Brain microvascular endothelial cell (primary cell): ENCODE measurements at regions not wholly inside any gene's neighbourhood (a gene's known extent, or its start where the extent isn't known, plus 50 kb on each side); places are given as distances from the start of the nearest gene placed in this dataset.

Experiments
- DNase-seq: peaks from one replicate; pipeline ENCODE4 v3.0.0-alpha.2; 2020
- H3K27ac ChIP-seq: fragments of 250-450 bp; sonication (Bioruptor Pico); 2 replicates; pipeline ENCODE4 v1.5.1; 2020; ENCODE audit warnings: mild to moderate bottlenecking, moderate library complexity
- H3K27me3 ChIP-seq: fragments of 250-450 bp; sonication (Bioruptor Pico); replicated peaks from 2 replicates; pipeline ENCODE4 v1.5.1; 2020; ENCODE audit warnings: mild to moderate bottlenecking
- H3K36me3 ChIP-seq: fragments of 250-450 bp; sonication (Bioruptor Pico); replicated peaks from 2 replicates; pipeline ENCODE4 v1.5.1; 2020; ENCODE audit warnings: mild to moderate bottlenecking
- H3K4me3 ChIP-seq: 2 replicates; pipeline ENCODE4 v1.5.1; 2011; ENCODE audit warnings: low read depth, mild to moderate bottlenecking, control low read depth, low read length, moderate library complexity
- in situ Hi-C: cut with HindIII; loops from 2 replicates; pipeline ENCODE4 v1.10.0; 2017; ENCODE audit warnings: low sequenced_read_pairs, low pct_ligation_motif_present
- TF ChIP-seq, protein P1 (sequence below): IDR thresholded peaks from 2 replicates; pipeline ENCODE4 v1.5.1; 2011; ENCODE audit warnings: low read depth, mild to moderate bottlenecking, moderate library complexity, low read length, control low read depth, inconsistent platforms; ENCODE audit errors: missing control alignments

DNA sequence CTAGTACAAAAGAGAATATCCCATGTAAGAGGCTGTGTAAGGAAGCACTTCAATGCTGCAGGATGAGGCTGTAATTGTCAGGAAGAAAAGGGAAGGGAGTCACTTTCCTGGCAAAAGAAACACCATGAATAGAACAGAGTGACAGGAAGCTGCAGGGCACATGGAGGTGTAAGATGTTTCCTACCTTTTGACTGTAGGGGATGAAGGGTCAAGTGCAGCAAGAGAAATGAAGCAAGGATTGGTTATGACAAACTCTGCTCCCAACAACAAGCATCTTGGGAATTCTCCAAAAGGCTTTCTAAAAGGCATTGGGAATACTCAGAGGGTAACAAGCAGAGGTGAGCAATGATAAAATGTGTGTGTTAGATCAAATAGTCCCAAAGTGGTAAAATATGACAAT, 74.3 kb upstream of the NPY2R start:
- in situ Hi-C loops, result no loop called here
- H3K27ac ChIP-seq, result no peak overlapping the region
- no peak for DNase-seq
- no peak overlapping the region for H3K4me3 ChIP-seq
- TF ChIP-seq, protein P1, sequence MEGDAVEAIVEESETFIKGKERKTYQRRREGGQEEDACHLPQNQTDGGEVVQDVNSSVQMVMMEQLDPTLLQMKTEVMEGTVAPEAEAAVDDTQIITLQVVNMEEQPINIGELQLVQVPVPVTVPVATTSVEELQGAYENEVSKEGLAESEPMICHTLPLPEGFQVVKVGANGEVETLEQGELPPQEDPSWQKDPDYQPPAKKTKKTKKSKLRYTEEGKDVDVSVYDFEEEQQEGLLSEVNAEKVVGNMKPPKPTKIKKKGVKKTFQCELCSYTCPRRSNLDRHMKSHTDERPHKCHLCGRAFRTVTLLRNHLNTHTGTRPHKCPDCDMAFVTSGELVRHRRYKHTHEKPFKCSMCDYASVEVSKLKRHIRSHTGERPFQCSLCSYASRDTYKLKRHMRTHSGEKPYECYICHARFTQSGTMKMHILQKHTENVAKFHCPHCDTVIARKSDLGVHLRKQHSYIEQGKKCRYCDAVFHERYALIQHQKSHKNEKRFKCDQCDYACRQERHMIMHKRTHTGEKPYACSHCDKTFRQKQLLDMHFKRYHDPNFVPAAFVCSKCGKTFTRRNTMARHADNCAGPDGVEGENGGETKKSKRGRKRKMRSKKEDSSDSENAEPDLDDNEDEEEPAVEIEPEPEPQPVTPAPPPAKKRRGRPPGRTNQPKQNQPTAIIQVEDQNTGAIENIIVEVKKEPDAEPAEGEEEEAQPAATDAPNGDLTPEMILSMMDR, result no peak
- no peaks in the 10 kb centered on the region for H3K27me3 ChIP-seq
- no peaks in the 10 kb centered on the region for H3K36me3 ChIP-seq

DNA sequence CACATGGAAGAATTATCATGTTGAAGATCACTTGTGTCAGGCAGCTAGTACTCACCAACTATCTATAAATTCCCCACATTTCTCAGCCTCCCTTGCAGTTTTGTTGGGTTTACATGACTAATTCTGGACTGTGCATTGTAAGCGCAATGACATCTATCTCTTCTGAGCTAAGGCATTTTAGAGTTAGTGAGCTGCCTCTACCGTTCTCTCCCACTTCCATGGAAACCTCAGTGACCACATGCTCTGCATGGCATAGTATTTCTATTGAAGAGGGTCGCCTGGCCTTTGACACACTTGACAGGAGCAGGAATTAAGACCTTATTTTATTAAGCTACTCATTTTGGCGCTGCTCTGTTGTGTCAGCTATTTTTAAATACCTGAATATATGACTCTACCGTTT, 67.5 kb upstream of the NPY2R start:
- H3K27ac ChIP-seq, result no peak overlapping the region
- DNase-seq, result no peak
- H3K4me3 ChIP-seq, result no peak overlapping the region
- in situ Hi-C loops, result no loop called here
- H3K27me3 ChIP-seq, result no peaks in the 10 kb centered on the region
- no peaks in the 10 kb centered on the region for H3K36me3 ChIP-seq
- TF ChIP-seq, protein P1, result no peak

DNA sequence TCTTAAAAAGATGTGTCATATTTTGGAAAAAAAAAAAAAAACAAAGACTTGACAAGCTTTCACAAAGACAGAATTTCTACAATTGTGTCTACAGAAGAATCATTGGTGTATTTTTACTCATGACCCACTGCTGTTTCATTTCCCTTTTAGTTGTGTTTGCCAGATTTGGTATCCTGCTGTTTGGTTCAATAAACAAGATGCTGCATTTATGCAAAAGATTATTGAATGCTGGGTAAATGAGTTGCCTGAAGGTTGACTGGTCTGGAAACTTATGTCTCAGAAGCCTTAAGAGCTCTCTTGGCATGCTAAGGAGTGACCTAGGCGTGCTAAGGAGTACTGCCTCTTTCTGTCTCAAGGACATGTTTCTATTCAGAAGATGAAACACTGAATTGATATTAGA, 64.9 kb upstream of the NPY2R start:
- no peaks in the 10 kb centered on the region for H3K36me3 ChIP-seq
- in situ Hi-C loops, result no loop called here
- no peak for DNase-seq
- TF ChIP-seq, protein P1, result no peak
- no peak overlapping the region for H3K4me3 ChIP-seq
- H3K27me3 ChIP-seq, result no peaks in the 10 kb centered on the region
- no peak overlapping the region for H3K27ac ChIP-seq
